ENCODE measurements at regions not wholly inside any gene's neighbourhood (a gene's known extent, or its start where the extent isn't known, plus 50 kb on each side); places are given as distances from the start of the nearest gene placed in this dataset.

GRCh38 chr9:70478963-70479641 lies 64.6 kb upstream of the KLF9 start:
- in situ Hi-C loops (cut with MboI; ENCODE audit: low pct_ligation_motif_present in 1 of 4, low pct_unique_long_range_greater_than_20kb in 1 of 4, low sequenced_read_pairs in 3 of 4) (loop anchor here in 2 of 4 donors (5.0 to 25.0 kb wide), 2 partner anchors 62 to 117 kb away; no protein-coding TSS in a partner anchor), intact Hi-C loops (cut with DNase I; ENCODE audit: low total_unique reads) (no loop called here)
- 11 to 50% methylated on average over 1 to 3 of the region's 3 CpGs for WGBS, 2 donors (ENCODE audit: low coverage in 1 of 2)
- peak; percentile 36 for DNase-seq
- H3K4me1 ChIP-seq = peaks cover 47 to 72% (median 63%) of the 10 kb centered on the region in 4 donors
- no peaks in the 10 kb centered on the region for H3K9me3 ChIP-seq
- H3K36me3 ChIP-seq = no peaks in the 10 kb centered on the region
- H3K27ac ChIP-seq = peak overlapping the region; percentile 90 to 94 (median 92)
- no peak for TF ChIP-seq CTCF (IDR thresholded peaks at IDR 0.05)
- TF ChIP-seq POLR2AphosphoS5 (IDR thresholded peaks at IDR 0.05) = peak; percentile 69 to 84 (median 81)
- TF ChIP-seq EP300 (IDR thresholded peaks at IDR 0.05; ENCODE audit: low read depth) = peak; percentile 98
- peak; percentile 9 for TF ChIP-seq POLR2A (IDR thresholded peaks at IDR 0.05)
- H3K27me3 ChIP-seq = no peaks in the 10 kb centered on the region
- H3K4me3 ChIP-seq = no peak overlapping the region

- Histone ChIP-seq H3K4me3 (no peak overlapping the region), H3K4me1 (peaks cover 49 to 70% (median 60%) of the 10 kb centered on the region in 4 donors), H3K27me3 (no peaks in the 10 kb centered on the region), H3K27ac (peak overlapping the region; percentile 90 to 94 (median 92)), H3K9me3 (no peaks in the 10 kb centered on the region), H3K36me3 (no peaks in the 10 kb centered on the region)
- TF ChIP-seq CTCF (IDR thresholded peaks at IDR 0.05) (no peak), EP300 (IDR thresholded peaks at IDR 0.05; ENCODE audit: low read depth) (no peak), POLR2AphosphoS5 (IDR thresholded peaks at IDR 0.05) (no peak), POLR2A (IDR thresholded peaks at IDR 0.05) (no peak)
- DNase-seq = no peak
- WGBS, 2 donors (ENCODE audit: low coverage in 1 of 2) = 70 to 74% methylated on average over 1 to 2 of the region's 2 CpGs
- in situ Hi-C loops (cut with MboI; ENCODE audit: low pct_ligation_motif_present in 1 of 4, low pct_unique_long_range_greater_than_20kb in 1 of 4, low sequenced_read_pairs in 3 of 4) (loop anchor here in 2 of 4 donors (5.0 to 25.0 kb wide), 2 partner anchors 61 to 116 kb away; no protein-coding TSS in a partner anchor), intact Hi-C loops (cut with DNase I; ENCODE audit: low total_unique reads) (no loop called here)
These were observed 63.5 kb upstream of the KLF9 start for GRCh38 chr9:70477907-70478480.

GRCh38 chr9:70477146-70477745 lies 62.8 kb upstream of the KLF9 start:
- peak overlapping the region; percentile 90 to 94 (median 92) for H3K27ac ChIP-seq
- DNase-seq = no peak
- intact Hi-C loops (cut with DNase I; ENCODE audit: low total_unique reads) = no loop called here
- no peak overlapping the region for H3K4me3 ChIP-seq
- H3K27me3 ChIP-seq = no peaks in the 10 kb centered on the region
- 74 to 96% methylated on average over 4 to 5 of the region's 5 CpGs for WGBS, 2 donors (ENCODE audit: low coverage in 1 of 2)
- in situ Hi-C loops (cut with MboI; ENCODE audit: low pct_ligation_motif_present in 1 of 4, low pct_unique_long_range_greater_than_20kb in 1 of 4, low sequenced_read_pairs in 3 of 4) = loop anchor here in 2 of 4 donors (5.0 to 25.0 kb wide), 2 partner anchors 60 to 115 kb away; no protein-coding TSS in a partner anchor
- H3K36me3 ChIP-seq = no peaks in the 10 kb centered on the region
- TF ChIP-seq CTCF (IDR thresholded peaks at IDR 0.05) (no peak), POLR2A (IDR thresholded peaks at IDR 0.05) (no peak), EP300 (IDR thresholded peaks at IDR 0.05; ENCODE audit: low read depth) (no peak), POLR2AphosphoS5 (IDR thresholded peaks at IDR 0.05) (no peak)
- peaks cover 46 to 69% (median 61%) of the 10 kb centered on the region in 4 donors for H3K4me1 ChIP-seq
- H3K9me3 ChIP-seq = no peaks in the 10 kb centered on the region

GRCh38 chr9:70475211-70475610 lies 60.8 kb upstream of the KLF9 start:
- TF ChIP-seq POLR2AphosphoS5 (IDR thresholded peaks at IDR 0.05) = peak in 2 of 3 donors; percentile 39 to 53
- no peak for TF ChIP-seq CTCF (IDR thresholded peaks at IDR 0.05)
- in situ Hi-C loops (cut with MboI; ENCODE audit: low pct_ligation_motif_present in 1 of 4, low pct_unique_long_range_greater_than_20kb in 1 of 4, low sequenced_read_pairs in 3 of 4) = loop anchor here in 2 of 4 donors (5.0 to 25.0 kb wide), 2 partner anchors 58 to 113 kb away; no protein-coding TSS in a partner anchor
- 45% methylated on average over 2 of the region's 2 CpGs; no CpG with 5 or more reads in 1 of the 2 donors for WGBS, 2 donors (ENCODE audit: low coverage in 1 of 2)
- no peak for DNase-seq
- Histone ChIP-seq H3K4me1 (peaks cover 37 to 70% (median 57%) of the 10 kb centered on the region in 4 donors), H3K9me3 (no peaks in the 10 kb centered on the region), H3K27me3 (no peaks in the 10 kb centered on the region), H3K27ac (peak overlapping the region; percentile 16 to 90 (median 59)), H3K4me3 (no peak overlapping the region), H3K36me3 (no peaks in the 10 kb centered on the region)
- intact Hi-C loops (cut with DNase I; ENCODE audit: low total_unique reads) = no loop called here
